NCI-H748 treated with DMSO at 0.1 percent for 48 hours (cell line): ENCODE measurements at regions not wholly inside any gene's neighbourhood (a gene's known extent, or its start where the extent isn't known, plus 50 kb on each side); places are given as distances from the start of the nearest gene placed in this dataset.

ENCODE experiments used
- DNase-seq: peaks from one replicate; lab custom pipeline; 2025; lab: John Stamatoyannopoulos, UW

DNA sequence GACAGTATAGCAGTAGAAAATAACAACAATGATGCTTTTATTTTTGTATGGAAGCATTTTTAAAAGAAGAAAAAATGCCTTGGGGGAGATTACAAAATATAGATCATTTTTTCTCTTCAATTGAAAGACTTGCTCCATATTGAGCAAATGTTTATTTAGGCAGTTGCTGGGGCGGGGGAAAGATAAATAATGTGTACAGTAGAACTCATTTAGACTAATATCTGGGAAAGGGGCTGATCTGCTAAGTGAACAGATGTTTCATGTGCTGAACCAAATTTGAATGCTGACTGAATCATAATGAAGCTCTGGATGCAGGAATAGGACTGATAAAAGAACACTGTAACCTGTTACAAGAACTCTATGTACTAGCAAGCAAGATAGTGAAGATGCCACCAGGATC, 457.1 kb upstream of the TENM4 start:
- no peak for DNase-seq

DNA sequence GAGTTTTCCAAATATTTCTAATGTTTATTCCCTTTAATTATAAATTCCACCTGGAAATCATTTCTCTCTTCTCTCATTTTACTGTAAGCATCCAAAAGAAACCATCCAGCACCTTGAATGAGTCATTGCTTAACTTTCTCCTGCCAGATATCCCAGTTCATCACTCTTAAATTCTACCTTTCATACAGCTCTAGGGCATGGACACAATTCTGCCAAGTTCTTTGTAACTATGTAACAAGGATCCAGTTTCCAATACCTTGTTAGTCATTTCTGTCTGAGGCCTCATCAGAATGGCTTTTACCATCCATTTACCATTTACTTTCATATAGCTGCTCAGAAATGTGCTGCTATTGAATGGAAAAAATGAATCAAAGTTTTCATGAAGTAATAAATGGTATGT, 455.4 kb upstream of the TENM4 start:
- DNase-seq = no peak

DNA sequence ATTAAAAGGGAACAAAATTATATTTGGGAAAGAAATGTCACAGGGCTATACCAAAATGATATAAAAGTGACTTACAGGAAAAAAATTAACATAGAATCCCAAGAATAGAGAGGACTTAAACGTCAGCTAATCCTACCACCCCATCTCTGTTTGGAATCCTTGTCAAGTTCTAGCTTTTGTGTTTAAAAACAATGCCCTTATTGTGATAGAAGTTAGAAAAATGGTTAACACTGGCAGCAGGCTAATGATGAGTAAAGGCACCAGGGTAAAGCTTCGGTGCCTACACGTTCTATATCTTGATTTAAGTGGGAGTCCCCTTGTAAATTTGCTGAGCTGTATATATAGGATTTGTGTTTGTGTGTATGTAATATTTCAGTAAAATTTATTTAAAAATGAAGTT, 453.3 kb upstream of the TENM4 start:
- DNase-seq = no peak

DNA sequence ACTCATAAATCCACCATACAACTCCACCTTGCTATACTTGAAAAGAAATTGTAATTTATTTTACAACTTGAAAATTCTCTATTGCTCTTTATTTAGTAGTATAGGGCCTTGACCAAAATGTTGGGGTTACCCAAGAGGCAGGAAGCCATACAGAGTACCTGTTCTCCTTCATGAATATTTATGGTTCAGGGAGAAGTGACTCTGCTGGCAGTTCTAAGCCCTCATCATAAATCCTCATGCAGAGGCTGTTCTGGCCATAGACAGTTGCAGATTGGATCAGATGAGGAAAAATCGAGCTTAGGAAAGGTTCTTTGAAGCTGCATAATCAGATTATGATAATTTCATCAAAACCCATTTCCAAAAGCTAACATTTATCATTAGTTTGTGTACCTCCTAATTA, 449.4 kb upstream of the TENM4 start:
- no peak for DNase-seq

DNA sequence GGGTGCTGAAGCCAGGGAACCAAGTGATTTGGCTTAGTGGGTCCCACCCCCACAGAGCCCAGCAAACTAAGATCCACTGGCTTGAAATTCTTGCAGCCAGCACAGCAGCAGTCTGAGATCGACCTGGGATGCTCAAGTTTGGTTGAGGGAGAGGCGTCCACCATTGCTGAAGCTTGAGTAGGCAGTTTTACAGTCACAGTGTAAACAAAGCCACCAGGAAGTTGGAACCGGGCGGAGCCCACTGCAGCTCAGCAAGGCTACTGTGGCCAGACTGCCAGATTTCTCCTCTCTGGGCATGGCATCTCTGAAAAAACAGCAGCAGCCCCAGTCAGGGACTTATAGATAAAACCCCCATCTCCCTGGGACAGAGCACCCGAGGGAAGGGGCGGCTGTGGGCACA, 424.1 kb upstream of the TENM4 start:
- DNase-seq = no peak

DNA sequence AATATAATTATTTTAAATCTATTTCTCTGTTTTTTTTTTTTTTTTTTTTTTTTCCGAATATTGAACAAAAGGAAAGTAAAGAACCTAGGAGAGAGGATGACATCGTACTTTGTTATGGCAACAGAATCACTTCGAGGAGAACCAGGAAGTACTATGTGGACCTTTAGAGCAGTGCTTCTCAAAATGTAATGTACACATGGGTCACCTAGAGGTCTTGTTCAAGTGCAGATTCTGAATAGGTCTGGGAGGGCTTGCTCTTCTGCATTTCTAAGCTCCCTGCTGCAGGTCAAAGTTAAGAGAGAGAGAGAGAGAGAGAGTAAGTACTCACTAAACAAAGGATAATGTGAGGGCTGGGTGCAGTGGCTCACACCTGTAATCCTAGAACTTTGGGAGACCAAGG, 419.5 kb upstream of the TENM4 start:
- DNase-seq = no peak

DNA sequence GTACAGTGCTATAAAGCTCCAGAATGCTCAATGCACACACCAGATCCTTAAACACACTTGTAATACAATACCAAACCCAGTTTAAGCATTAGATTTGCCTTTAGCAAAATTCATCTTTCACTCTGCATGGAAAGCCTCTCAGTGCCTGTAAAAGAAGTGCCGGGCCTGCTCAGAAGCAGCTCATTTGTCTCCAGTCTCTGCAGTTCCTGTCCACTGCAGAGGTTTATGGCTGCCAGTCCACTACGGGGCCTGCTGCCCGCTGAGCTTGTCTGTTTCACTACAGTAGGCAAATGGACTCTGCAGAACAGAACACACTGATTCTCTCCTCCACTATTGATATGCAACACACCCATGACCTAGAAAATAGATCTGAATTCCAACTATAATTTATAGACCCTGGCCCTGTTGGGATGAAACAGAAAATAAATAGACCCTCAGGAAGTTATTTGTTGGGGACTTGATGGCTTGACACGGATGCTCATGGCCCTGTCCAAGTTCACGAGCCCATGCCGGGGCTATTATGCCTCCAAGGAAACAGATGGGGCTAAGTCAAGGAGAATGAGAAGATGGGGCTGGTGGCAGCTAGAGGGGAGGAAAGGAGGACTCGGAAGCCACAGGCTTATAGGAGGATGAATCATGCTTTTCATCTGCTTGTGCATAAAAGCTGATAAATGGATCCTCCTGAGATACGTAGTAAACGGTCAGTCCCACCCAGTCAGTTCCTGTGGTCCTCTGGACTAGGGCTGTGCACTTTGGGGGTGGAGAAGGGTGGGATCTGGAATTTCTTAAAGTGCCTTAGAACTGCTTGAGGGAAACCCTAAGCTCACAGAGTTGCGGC, 416.8 kb upstream of the TENM4 start:
- DNase-seq = no peak

DNA sequence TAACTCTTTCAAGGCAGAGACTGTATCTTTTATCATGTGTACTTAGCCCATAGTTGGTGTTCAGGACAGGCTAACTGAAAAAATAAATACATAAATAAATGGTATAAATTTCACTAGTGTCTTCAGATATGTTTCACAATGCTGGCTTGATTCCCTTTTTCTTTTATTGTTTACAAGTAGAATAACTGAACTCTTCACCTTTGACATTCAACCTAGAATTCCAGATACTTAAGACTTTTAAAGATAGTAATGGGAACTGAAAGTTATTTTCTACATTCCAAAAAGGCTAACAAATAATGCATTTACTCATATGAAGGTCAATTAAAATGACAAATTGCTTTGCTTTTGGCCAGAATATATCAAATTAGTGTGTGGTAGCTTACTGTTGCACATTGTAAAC, 411.3 kb upstream of the TENM4 start:
- DNase-seq = no peak

DNA sequence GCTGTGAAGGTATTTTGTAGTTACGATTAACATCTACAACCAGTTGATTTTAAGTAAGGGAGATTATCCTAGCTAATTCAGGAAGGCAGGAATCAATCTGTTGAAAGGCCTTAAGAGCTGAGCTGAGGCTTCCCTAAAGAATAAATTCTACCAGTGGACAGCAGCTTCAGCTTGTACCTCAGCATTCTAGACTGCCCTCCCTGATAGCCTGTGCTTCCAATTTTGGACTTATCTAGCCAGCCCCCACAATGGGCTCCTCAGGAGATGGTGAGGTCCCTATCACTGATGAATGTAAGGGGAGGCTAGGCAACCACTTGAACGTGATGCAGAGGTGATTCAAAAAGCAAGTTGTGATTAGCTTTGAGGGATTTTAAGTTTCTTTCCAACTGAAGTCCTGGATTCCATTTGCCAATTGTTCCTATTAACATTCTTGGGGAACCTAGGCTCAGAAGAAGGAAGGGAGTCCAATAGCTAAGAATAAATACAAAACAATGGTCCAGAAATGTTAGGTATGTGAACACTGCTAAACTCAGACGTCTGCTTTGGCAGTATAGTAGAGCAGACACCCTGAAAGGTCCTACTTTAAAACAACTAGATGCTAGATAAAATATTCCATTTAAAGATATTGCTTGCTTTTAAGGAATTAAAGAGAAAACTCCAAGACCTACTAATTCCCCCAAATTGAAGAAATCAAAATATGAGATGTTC, 404.3 kb upstream of the TENM4 start:
- DNase-seq = no peak

DNA sequence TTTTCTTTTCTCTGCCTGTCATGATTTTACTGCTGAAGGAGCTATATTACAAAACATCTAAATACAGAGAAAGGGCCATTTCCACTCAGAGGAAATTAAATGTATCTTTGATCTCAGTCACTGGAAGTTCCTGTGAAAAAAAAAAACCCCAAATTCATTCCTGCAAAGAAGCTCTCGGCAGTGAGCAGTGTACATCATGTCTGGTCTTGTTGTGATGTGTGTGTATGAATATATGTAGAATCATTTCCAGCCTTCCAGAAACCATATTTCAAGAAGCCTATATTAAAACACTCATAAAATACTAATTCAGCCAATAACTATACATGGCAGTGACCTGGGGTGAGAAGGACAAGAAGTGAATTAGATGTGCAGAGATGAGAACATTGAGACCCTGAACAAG, 393.2 kb upstream of the TENM4 start:
- DNase-seq = no peak

DNA sequence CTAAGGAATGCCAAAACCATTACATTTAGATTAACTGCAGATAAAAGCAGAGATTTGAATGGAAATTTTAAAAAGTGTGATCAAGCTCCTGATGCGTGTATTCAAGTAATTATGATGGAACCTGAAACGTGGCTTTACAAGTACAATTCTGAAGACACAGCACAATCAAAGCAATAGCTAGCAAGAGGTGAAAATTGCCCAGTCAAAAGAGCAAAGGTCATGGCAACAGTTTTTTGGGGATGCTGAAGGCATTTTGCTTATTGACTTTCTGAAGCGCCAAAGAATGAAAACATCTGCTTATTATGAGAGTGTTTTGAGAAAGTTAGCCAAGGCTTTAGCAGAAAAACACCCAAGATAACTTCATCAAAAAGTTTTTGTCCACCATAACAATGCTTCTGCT, 389.6 kb upstream of the TENM4 start:
- no peak for DNase-seq

DNA sequence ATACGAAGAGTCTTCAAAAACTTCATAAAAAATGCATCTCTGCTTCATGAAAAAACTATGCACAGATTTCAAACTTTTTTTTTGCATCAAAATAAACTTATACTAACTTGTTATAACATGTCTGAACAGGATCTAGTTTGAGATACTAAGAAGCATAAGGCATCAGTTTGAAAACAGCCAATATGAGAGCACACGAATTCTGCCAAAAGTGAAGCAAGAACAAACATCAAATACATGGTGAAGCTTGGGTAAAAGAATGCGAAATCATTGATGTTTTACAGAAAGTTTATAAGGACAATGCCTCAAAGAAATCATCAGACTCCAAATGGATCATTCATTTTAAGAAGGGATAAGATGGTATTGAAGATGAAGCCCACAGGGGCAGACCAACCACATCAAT, 389.1 kb upstream of the TENM4 start:
- no peak for DNase-seq

DNA sequence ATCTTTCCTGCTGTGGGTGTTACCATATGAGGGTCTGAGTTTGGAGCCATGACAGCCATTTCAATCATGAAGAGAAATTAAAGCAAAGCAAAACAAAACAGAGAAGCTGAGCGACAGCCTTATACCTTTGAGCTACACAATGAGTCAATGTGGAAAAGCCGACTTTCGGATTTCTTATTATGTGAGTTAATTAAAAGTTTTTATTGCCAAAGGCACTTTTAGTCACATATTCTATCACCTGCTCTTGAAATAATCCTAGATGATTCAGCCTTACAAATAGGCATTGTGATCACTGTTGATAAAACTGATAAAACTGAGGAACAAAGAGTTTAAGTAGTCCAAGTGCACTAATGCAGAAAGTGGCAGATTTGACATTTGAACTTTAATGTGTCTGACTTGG, 381.9 kb upstream of the TENM4 start:
- no peak for DNase-seq

DNA sequence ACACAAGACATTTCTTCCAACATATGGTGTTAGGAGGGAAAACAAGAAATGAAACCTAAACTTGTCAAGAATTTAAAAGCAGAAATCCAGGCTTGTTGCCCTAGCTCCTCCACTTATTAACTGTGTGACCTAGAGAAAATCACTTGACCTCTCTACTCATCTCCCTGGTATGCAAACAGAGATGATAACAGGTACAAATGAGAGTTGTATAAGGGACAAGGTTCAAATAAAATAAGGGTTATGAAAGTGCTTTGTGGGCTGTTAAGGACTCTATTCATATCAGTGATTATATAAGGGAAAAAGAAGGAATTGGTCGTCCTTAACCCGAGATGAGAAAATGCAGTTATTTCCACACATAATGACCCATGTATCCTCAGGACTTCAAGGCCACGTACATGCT, 372.7 kb upstream of the TENM4 start:
- DNase-seq = no peak

DNA sequence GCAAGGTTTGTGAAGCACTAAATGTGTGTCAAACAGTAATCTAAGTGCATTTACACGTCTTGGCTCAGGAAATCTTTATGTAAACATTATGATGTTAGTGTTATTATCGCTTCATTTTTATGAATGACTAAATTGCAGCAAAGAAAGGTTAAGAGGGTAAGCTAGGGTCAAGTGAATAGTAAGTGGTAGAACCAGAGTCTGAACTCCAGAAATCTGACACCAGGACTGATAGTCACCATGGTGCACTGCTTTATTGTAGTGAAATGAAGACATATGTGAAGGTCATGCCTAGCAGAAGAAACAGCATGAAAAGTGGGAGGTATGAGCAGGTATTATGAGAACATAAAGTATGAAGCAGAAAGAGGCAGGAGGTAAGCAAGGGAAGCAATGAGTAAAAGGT, 368.7 kb upstream of the TENM4 start:
- DNase-seq = peak; percentile 22

DNA sequence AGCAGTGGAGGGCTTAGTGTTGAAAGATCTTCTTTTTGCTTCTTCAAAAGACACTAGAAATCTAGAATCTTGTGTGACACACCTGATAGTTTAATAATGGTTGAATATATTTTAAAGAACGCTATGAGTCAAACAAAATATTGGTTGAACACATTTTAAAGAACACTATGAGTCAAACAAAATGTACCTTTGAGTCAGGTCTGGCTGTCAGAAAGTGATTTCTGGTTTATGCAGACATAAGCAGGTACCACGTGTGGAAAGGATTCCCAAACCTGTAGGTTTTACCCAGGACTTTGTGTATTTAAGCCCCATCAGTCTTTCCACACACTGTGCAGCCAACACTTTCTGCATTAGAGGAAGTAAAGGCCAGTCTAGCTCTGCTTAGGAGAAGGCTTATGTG, 366.7 kb upstream of the TENM4 start:
- DNase-seq = no peak

DNA sequence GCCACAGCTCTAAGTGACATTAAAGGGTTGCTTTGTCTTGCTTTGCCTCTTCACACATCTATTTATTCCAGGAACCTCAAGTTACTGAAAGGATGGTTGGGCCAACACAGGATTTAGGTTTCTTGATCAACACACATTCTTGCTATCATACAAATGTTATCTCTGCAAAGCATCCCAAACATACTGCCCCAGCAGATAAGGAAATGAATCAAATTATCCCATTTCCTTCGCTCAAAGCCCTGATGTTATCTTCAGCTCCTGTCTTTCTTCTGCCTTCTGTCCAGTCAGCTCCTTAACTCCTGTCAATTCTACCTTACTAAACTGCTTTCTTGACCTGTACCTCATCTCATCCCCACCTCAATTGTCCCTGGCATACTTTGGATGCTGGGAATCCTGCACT, 355.9 kb upstream of the TENM4 start:
- no peak for DNase-seq

DNA sequence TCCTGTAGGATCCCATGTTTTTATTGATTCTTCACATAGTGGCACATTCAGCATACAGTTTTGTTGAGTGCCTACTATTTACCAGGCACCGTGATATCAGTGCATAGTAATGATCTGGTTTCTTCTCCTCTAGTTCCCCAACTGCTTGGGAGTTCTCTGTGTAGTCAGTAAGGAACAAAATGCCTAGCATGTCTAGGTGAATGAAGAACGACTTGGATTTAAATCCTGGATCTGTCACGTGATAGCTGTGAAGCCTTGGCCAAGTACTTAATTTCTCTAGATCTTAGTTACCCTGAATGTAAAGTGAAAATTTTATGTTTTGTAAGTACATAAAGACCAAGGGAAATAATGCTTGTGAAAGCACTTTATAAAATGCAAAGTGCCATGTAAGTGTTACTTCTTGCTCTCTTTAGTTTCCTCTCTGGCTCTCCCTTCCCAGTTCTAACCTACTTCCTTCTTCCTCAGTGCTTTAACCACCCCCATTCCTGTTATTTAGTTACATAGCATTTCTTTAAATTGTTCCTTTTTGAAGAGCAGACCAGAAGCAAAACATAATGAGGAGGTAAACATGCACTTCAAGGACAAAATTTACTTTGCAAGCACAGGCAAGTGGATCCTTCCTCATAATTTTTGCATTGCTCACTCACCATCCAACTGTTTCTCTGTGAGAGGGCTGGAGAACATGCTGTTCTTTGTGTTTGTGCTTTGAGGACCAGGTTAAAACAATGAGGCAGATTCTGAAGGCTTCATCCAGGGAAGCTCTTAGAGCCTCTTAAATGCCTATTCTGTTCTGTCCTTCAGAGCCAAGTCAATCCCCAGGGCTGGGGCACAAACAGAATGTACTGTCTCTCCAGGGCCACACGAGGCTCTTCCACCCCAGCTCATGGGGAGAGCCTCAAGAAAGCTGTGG, 353.9 kb upstream of the TENM4 start:
- DNase-seq = no peak

DNA sequence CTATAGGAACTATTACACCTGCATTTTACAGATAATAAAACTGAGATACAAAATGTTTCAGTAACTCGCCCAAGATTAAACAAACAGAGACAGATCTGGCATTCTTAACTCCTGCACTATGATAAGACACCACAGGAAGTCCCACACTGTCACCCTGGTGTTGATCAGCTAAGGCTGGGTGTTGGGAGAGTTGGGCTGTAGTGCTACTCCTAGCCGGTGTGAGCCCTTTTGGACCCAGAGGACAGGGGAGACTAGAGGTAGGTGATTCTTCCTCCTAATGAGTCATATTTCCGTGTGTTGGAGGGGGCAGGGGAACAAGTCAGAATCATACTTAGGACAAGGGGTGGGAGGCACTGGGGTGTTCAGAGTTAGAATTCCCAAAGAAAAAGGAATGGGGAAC, 353.2 kb upstream of the TENM4 start:
- no peak for DNase-seq

DNA sequence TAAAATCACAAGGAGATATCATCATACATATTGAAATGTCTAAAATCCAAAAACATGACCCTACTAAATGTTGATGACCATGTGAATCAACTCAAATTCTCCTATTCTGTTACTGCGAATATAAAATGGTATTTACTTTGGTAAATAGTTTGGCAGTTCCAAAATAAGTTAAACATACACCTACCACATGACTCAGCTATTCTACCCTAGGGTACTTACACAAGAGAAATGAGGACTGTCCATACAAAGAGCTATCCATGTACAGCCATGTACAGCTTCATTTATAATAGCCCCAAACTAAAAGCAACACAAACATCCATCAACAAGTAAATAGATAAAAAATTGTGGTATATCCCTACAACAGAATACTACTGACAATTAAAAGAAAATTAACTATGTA, 346.1 kb upstream of the TENM4 start:
- no peak for DNase-seq

DNA sequence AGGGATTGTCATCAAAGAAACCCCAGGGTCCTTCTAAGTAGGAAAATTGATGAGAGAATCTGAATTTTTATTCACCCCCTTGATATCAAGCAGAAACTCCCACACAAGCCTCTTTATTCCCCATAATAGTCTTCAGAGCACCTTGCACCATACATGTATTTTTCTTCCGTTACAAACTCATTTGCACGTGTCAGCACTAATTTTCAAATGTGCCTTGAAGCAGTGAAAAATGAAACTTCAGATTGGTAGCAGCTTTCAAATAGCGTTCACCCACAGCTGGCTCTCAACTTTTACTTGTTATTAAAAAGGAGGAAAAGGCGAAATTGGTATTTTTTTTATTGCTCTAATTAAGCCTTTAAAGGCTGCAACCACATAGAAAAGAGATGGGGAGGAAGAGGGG, 343.0 kb upstream of the TENM4 start:
- no peak for DNase-seq

DNA sequence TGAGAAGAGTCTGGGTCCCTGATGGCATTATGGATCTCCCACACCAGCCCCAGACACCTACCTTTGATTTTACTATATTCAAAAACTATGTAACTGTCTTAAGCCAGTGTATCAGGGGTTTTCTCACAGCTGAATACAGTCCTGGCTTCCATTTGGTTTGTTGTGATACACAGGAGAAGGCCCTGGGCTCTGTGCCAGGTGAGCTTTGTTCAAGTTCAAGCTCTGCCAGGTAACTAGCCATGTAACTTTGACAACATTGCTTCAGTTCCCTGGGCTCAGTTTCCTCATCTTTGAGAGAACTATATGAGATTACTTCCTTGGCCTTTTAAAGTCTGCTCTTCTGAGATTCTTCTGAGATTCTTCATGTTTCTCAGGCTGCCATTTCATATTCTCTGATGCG, 327.5 kb upstream of the TENM4 start:
- DNase-seq = no peak
